ENCODE measurements at regions not wholly inside any gene's neighbourhood (a gene's known extent, or its start where the extent isn't known, plus 50 kb on each side); places are given as distances from the start of the nearest gene placed in this dataset.
"Not testable (repeated sequence)": the region's sequence is repeated elsewhere in the genome, so short reads cannot be mapped to it uniquely, and the experiment has no call there.

DNA sequence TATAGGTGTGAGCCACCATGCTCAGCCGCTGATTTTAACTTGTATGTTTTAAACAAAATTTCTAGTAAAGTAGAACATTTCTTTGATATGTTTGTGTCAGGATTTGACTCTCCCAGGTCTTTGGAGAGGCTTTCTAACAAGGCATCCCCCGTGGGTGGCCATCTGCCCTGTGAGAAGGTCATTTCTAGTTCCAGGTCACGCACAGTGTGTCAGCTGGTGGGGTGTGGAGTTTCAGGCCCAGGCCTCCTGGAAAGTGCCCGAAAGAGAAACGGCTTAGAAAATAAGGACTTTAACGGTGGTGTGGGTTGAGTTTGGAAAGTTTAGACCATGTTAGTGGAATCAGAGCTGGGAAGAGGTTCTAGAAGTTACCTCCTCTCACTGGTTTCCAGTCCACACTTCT is 61.0 kb downstream of the SPDYE17 start:
- not testable (repeated sequence) for DNase-seq

DNA sequence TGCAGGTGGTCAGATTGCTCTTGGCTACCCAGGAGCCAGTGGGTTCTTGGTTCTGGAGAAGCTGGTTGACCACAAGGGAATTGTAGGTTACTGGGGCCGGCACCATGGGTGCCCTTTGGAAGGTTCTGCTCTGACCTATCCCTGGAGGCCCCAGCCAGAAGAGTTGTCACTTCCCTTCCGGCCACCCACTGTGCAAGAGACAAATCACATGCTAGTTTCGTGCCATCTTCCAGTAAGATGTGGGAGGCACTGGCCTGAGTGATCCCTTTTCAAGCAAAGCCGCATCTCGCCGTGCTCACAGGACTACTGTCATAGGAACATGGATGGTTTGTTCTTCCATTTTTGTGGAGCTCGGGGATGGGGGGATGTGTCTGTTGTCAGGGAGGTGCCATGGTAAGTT is 62.3 kb downstream of the SPDYE17 start:
- DNase-seq, result not testable (repeated sequence)

DNA sequence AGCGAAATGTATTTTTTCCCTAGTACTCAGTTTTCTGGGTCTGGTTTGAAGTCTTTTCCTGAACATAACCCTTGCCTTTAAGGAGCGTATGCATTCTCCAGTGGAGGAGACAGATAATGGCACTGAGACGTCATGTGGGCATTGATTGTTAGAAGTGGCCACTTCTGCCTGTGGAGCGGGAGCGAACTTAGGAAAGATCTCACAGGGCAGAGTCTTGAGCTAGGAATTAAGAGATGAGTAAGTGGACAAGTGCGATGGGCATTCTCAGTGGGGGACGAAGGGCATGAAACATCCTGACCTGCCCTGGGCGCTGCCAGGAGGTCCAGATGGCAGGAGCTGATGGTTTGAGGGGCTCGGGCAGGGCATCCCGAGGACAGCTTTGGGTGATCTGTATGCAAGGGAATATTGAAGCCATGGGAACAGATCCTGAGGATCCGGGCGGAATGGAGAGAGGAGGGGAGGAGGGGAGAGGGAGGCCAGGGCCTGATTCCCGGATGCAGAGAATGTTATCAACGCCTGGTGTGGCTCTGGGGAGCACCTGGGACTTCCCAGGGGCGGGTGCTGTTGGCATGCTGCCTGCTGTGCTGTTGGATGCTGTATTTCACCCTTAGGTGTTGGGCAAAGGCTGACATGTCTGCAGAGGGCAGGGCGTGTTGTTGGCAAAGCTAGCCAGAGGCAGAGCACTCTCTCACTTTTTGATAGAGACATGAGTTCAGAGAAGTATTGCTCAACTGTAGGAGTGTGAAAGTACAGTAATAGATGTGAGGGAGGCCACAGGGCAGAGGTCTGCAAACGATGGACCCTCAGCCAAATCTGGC is 66.2 kb downstream of the SPDYE17 start:
- DNase-seq, result not testable (repeated sequence)

DNA sequence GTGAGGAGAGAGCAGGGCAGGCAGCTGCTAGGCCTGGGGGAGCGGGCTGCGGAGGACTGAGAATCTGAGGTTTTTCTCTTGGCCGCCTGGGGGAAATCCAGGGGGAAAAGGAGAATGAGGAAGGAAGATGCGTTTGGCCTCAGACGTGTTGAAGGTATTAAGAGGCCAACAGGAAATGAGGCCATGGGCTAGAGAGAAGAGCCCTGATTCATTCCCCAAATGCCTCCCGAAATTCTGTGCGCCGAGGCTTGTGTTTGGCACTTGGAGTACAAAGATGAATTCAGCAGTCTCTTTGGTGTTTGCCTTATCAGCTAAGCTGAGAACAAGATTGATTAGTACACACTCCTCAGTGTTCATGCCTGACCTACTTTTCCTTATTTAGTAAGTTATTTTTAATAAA is 68.1 kb downstream of the SPDYE17 start:
- DNase-seq, result not testable (repeated sequence)

DNA sequence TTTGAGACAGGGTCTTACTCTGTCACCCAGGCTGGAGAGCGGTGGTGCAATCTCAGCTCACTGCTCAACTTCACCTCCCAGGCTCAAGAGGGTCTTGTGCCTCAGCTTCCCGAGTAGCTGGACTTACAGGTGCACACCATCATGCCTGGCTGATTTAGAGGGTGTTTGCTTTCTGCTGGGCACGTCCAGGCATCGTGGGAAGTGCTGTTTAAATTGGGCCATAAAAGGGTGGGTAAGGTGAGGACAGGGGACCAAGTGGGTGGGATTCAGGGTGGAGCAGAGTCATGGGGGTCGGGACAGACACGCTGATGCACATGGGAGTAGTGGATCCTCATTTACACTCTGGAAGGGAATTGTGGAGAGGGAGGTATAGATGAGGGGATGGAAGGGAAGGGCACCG is 69.1 kb downstream of the SPDYE17 start:
- not testable (repeated sequence) for DNase-seq

DNA sequence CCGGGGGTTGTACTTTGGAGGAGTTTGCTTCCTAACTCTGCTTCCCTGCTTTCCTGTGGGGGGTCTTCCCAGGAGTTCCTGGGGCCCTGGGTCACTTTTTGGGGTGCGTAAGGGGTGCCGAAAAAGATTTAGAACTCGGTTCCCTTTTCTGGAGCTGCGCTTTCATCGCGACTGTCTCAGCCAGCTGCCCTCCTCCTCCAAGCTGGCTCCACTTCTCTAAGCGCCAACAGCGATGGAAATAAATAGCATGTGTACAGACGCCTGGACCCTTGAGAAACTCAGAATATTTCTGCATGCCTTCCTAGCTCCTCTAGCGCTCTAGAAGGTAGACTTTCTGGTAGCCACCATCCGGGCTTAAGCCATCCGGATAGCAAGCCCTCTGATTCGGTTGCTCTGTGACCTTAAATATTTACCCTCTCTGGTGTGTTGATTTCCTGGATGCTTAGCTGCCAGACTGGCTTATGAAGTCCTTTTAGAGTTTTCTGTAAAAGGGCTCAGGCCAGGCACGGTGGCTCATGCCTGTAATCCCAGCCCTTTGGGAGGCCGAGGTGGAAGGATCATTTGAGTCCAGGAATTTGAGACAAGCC is 71.7 kb downstream of the SPDYE17 start:
- DNase-seq, result not testable (repeated sequence)

DNA sequence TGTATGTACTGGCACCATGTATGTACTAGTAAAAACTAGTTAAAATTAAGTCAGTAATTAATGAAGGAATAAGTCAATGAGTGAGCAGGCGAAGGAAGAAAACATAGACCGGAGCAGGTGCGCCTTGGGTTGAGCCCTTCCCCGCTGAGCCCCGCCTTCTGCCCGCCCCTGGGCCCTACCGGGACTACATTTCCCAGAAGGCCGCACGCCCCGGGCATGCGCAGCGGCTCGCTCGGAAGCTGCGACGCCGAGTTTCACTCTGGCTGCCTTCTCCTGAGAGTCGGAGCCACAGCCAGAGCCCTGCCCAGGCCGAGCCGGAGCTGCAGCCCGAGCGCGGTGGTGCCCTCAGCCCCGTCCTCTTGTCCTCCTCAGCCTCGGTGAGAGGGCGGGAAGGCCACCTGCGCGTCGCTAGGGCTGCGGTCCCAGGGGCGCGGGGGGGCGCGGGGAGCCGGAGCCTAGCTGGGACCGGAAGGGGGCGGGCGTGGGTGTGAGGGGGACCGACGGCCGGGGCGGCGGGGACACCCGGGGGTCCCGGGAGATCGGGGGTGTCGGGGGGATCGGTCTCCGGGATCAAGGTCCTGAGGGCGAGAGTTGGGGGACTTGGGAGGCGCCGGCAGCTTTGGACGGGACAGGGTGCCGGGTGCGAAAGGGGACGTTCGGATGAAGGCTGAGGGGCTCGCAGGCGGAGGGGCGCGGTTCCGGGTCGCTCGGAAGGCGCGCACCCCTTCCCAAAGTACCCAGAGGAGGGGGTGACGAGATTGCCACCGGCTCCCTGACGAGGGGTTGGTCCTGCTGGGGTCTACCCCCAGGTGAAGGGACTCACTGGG is 72.4 kb downstream of the SPDYE17 start:
- not testable (repeated sequence) for DNase-seq

DNA sequence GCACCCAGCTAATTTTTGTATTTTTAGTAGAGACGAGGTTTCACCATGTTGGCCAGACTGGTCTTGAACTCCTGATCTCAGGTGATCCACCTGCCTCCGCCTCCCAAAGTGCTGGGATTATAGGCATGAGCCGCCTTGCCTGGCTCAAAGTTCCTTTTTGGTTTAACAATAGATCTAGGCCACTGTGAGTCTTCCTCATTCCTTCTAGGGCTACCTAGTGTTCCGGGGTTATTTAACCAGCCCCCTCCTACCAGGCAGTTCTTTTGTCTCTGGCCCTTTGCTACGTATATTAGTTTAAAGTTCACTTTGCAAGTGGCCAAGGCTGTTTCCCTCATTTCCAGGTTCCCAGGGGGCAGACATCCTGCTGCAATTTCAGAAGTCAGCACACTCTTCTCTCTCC is 75.6 kb downstream of the SPDYE17 start:
- not testable (repeated sequence) for DNase-seq

DNA sequence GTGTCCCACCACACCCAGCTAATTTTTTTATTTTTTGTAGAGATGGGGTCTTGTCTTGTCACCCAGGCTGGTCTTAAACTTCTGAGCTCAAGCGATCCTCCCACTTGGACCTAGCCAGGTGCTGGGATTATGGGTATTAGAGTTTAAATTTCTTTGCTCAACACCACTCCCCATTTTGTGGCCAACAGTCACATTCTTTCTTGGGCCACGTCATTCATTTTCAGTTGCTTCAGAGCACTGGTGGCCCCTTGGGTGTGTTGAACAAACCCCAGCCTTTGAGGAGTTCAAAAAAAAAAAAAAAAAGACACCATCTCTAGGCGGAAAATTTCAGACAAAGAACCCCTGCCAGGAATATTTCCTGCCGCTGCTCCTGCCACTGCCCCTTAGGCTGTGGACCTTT is 77.0 kb downstream of the SPDYE17 start:
- DNase-seq, result not testable (repeated sequence)

DNA sequence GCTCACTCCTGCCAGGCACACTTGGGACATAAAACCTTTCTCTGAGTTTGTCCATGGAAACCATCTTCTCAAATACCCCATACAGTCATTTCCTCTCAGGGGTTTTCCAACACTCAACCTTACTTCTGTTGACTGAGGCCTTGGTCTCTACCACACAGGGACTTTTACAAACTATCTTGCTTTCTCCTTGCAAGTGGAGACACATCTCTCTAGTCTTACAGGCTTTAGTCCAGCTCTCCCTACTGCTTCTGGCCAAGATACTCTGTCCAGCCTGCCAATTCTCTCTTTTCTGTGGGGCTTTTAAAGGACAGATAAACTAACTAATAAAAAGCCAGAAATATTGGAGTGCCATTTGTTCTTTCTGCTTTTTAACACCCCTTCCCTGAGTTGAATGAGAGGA is 87.6 kb downstream of the SPDYE17 start:
- DNase-seq, result not testable (repeated sequence)

DNA sequence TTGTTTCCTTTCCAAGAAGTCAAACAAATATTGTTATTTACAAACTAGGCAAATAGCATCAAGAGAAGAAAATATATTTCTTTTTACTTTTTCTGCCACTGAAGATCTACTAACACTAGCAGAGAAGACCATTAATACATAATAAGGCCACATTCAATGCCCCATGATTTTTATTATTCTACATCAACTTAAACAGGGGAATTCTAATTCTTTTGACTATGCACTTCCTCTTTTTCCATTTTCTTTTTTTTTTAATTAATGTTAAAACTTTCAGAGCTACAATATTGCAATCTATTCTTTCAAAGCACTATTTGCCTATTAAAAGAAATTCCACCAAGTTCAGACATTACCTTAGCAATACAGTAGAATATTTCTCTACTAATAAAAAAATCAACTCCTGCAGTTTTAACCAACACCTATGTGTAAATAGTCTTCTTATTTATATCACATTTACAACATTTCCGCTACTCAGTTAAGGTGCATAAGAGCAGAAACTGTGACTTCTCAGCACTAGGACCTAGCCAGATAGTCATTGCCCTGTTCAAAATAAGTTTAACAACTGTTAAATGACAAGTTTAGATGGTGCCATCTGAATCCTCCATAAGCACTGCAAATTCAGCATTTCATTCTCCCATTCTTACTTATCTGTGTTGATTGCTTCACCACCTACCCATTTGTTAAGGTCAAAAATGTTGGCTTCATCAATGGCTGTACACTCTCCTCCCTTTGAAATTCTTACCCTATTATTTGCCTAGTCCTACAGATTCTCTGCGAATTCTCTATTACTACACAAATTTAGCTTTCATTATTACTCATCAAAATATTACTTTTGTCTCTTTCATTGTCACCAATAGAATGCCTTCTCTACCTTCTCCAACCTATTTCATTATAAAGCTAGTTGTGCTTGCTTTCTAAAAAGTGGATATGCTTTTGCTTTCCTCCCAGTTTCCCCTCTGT is 90.1 kb downstream of the SPDYE17 start:
- not testable (repeated sequence) for DNase-seq

DNA sequence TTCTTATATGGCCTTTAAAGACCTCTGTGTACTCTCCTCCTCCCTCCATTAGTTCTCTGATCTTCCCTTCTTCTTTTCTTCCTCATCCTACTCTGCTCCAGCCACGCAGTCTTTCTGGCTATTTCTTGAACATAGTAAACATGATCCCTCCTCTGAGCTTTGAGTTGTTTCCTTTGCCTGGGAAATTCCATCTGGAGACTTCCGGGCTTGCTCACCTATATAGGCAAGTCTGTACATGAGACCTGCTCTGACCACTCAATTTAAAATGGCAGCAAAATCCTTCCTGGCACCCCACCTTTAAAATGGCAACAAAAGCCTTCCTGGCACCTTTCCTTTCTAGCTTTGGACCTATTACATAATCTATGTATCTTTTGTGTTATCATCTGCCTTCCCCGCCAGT is 94.4 kb downstream of the SPDYE17 start:
- not testable (repeated sequence) for DNase-seq

DNA sequence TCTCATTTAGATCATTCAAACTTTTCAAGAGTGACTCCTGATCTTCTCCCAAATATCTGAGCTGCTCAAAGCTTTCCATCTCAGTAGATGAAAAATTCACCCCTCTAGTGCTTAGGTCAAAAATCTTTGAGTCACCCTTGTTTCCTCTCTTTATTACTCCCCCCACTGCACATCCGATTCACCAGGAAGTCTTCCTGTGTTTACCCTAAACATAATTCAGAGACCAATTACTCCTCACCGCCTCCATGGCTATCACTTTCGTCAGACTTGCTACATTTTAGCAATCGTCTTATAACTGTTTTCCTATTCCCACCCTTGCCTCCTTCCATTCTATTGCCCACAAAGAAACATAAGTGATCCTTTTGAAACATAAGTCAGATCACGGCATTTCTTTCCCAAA is 94.8 kb downstream of the SPDYE17 start:
- not testable (repeated sequence) for DNase-seq

DNA sequence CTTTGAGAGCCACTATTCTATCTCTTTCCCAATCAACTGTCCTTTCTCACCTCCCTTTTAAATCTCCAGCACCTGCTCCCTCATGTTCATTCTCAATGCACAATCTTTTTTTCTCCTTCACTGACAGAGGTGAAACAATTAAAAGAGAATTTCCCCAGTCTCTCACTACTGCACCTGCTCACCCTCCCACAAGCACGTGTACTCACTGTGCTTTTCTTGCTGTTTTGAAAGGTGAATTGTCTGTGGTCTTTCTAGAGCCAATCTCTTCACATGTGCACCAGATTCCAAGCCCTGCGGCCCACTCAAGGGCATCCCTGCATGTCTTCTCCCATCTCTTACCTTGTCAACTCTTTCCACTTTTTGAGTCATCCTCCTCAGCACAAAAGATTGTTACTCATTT is 95.8 kb downstream of the SPDYE17 start:
- peak; percentile 31 for DNase-seq

DNA sequence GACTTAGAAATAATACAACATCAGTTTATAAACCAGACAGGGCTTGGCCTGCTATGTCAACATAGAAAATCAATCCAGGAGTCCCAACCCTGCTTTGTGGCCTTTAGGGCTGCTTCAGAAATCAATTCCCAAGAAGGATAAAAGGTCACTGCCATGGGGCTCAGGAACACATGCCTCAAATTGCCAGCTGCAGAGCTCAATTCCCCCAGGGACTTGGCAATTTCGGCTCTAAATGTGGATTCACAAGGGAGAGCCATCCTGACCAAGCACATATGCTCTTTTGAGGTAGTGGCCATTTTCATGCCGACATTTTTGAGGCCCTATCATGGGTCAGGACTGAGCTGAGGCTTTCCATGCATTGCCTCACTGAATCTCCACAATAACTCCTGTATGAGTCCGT is 97.5 kb downstream of the SPDYE17 start:
- DNase-seq, result not testable (repeated sequence)

DNA sequence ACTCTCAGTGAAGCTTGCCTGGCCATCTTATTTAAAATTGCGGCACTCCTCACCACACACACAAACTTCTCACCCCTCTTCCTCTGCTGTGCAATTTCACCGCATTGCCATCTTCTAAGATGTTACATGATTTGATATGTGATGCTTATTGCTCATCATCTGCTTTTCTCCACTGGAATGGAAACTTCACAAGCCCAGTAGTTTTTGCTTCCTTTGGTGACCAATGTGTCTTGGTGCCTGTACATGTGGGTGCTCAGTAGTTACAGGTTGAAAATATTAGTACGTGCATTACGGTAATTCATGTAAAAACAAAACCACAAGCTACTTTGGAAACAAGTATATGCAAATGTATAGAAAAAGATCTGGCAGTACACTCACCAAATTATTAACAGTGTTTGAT is 99.2 kb downstream of the SPDYE17 start:
- DNase-seq, result not testable (repeated sequence)

DNA sequence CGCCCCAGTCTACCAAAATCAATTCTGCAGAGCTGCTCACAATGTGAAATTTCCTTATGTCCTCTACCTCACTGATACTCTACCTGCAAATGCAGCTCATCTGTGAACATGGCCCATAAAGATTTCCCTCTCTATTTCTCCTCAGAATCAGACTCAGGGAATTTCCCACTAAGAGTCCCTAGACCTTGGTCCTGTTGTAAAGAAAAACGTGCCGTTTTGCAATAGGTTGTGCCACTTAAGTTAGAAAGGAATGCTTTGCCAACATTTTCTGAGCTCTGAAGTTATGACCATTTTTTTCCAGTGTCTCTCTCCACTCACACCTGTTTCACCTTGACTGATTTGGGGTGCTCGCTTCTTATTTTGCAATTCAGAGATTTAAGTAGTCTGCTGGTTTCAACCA is 100.7 kb downstream of the SPDYE17 start:
- DNase-seq, result not testable (repeated sequence)

DNA sequence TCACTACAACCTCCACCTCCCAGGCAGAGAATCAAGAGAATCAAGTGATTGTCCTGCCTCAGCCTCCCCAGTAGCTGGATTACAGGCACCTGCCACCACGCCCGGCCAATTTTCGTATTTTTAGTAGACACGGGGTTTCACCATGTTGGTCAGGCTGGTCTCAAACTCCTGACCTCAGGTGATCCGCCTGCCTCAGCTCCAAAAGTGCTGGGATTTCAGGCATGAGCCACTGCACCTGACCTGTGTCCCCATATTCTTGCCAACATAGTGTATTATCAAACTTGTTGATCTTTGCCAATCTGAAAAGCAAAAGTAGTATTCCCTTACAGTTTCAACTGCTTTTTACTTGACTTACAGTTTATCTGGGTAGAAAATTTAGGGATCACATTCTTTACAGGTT is 101.7 kb downstream of the SPDYE17 start:
- not testable (repeated sequence) for DNase-seq

DNA sequence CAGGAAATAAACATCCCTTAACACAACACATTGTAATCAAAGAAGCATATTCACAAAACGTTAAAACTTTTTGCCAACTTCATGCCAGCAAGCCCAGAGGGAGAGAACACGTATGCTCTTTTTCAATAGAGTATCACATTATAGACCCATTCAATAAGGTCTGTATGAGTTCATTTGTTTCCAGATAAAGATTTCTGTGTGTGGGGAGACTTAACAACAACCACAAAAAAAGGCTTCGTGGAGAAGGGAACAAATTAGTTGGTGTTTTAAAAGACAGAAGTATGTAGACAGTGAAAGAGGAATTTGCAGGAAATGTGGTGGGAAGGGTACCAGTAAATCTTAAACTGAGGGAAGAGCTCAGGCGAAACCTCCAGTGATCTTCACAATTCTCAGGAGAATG is 103.4 kb downstream of the SPDYE17 start:
- not testable (repeated sequence) for DNase-seq

DNA sequence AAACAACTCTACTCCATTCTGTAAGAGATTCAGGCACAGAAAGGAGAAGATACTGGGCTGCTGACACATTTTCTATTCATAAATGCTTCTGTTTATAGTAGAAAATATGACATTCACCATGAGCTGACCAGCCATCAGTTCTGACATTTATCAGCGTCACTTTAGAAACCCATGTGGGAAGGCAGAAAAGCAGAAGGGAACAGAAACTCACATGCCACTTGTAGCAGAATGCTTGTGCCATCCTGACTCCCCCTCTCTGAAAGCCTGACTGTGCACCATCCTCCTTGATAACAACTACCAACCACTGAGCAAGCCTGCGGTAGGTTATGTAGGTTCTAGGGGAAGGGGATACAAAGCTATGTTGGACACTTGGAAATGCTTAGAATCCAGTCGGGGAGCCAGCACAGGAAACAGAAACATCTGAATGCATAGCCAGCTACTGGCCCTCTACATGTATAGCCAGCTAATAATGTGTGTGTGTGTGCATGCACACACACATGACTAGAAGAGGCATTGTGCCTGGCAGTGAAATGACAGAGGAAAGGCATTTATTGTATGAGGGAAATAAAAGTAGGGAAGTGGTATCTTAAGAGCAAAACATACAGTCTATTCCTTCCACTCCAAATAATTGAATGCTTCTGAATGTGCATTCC is 104.3 kb downstream of the SPDYE17 start:
- DNase-seq, result not testable (repeated sequence)

DNA sequence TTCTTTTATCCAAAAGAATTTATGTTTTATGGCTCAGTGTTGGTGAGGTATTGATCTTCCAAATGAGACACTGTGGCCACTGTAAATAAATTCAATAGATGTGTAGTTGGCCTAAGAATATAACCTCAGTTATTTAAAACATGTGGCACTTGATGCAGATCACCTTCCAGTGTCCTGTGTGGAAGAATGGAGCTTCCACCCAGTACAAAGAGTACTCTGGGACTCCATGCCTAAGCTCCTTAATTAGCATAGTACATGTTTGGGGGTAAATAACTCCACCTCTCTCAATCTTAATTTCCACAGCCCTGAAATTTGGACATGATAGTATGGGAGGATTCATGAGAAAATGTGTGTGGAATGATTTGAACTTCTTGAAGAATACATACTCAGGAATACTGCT is 105.7 kb downstream of the SPDYE17 start:
- not testable (repeated sequence) for DNase-seq

DNA sequence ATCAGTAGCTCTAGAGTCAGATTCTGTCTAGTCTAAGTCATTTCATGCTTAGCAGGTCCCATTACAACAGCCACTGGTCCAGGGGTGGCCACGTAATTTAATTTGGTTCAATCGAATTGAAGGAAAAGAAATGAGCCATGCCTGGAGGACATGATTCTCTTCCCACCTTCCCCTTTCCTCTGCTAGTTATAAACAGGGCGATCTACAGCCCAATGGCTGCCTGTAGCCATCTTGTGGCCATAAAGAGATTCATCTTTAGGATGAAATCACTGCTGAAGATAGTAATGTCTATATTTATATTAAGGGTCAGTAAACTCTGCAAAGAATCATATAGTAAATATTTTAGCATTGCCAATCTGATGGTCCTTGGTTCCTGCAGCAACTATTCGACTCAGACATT is 107.4 kb downstream of the SPDYE17 start:
- DNase-seq, result not testable (repeated sequence)
